Choroid plexus epithelial cell (primary cell): ENCODE measurements at regions not wholly inside any gene's neighbourhood (a gene's known extent, or its start where the extent isn't known, plus 50 kb on each side); places are given as distances from the start of the nearest gene placed in this dataset.

Experiments used
- DNase-seq: peaks from one replicate; pipeline ENCODE4 v3.0.0-alpha.2; 2010; ENCODE audit warnings: low read depth
- H3K4me3 ChIP-seq: 2 replicates; pipeline ENCODE4 v1.5.1; 2011; ENCODE audit warnings: low read depth, mild to moderate bottlenecking, control low read depth, low read length, moderate library complexity
- CTCF ChIP-seq: conservative IDR thresholded peaks from 2 replicates; pipeline ENCODE4 v1.5.1; 2011; ENCODE audit warnings: low read depth, mild to moderate bottlenecking, control low read depth, inconsistent platforms, low read length, moderate library complexity

- TF ChIP-seq CTCF, result no peak
- no peak for DNase-seq
Observed at GRCh38 chr2:9772035-9772998, 71.0 kb upstream of the TAF1B start.

GRCh38 chr2:9772999-9773902, 70.0 kb upstream of the TAF1B start:
- no peak for DNase-seq
- no peak for TF ChIP-seq CTCF

More at GRCh38 chr2:9772035-9772998, 71.0 kb upstream of the TAF1B start:
- H3K4me3 ChIP-seq, result no peak overlapping the region

GRCh38 chr2:9773903-9774239, 69.4 kb upstream of the TAF1B start:
- no peak for DNase-seq
- H3K4me3 ChIP-seq, result no peak overlapping the region
- no peak for TF ChIP-seq CTCF

More at GRCh38 chr2:9772999-9773902, 70.0 kb upstream of the TAF1B start:
- H3K4me3 ChIP-seq, result no peak overlapping the region

- no peak for TF ChIP-seq CTCF
- no peak overlapping the region for H3K4me3 ChIP-seq
- no peak for DNase-seq
Observed at GRCh38 chr2:9774266-9774665, 69.0 kb upstream of the TAF1B start.

- no peak for TF ChIP-seq CTCF
- no peak for DNase-seq
- no peak overlapping the region for H3K4me3 ChIP-seq
Observed at GRCh38 chr2:9775351-9775750, 67.9 kb upstream of the TAF1B start.

GRCh38 chr2:9775999-9776712, 67.1 kb upstream of the TAF1B start:
- H3K4me3 ChIP-seq, result no peak overlapping the region
- no peak for DNase-seq
- no peak for TF ChIP-seq CTCF
